HFF-Myc (cell line): ENCODE measurements at regions not wholly inside any gene's neighbourhood (a gene's known extent, or its start where the extent isn't known, plus 50 kb on each side); places are given as distances from the start of the nearest gene placed in this dataset.
A peak's percentile ranks its signal among the peaks of the same experiment; 100 is the strongest.

Source experiments
- DNase-seq: peaks from one replicate; pipeline ENCODE4 v3.0.0-alpha.2; 2011; ENCODE audit warnings: low read depth; ENCODE audit errors: extremely low read depth
- H3K4me3 ChIP-seq: replicated peaks from 2 replicates; pipeline ENCODE4 v1.5.1; 2011; ENCODE audit warnings: low read depth, mild to moderate bottlenecking, control low read depth, low read length
- CTCF ChIP-seq: IDR thresholded peaks from 2 replicates; pipeline ENCODE4 v1.5.1; 2012; ENCODE audit warnings: mild to moderate bottlenecking, low read depth, low read length, control low read depth; ENCODE audit errors: missing control alignments

DNA sequence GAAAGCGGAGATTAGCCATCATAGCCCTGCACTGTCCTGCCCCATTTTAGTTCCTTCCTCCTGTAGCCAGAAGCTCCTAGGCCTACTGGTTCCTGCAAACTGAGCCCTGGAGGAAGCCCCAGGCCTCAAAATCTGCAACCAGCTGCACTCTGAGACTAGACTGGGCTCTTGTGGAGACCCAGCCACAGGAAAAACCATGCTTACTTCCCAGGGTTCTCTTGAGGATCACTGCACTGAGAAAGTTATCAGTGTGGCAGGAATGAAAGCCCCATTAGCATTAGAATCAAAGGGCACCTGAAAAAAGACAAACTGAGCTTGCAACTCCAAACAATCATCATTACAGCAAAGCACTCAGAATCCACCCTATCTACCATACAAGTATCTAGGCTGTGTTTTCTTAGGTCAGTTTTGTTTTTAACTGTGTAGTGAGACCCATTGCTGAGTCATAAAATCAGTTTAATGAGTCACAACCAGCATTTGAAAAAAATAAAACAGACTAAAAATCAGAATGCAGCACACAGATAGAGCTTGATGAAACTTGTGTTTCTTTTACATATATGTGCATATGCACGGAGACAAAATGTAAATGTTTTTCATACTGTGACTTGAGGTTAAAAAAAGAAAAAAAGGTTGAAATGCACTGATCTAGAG, 91.0 kb downstream of the UNC5CL start:
- no peak for TF ChIP-seq CTCF
- H3K4me3 ChIP-seq: no peak overlapping the region
- DNase-seq: peak; percentile 33

DNA sequence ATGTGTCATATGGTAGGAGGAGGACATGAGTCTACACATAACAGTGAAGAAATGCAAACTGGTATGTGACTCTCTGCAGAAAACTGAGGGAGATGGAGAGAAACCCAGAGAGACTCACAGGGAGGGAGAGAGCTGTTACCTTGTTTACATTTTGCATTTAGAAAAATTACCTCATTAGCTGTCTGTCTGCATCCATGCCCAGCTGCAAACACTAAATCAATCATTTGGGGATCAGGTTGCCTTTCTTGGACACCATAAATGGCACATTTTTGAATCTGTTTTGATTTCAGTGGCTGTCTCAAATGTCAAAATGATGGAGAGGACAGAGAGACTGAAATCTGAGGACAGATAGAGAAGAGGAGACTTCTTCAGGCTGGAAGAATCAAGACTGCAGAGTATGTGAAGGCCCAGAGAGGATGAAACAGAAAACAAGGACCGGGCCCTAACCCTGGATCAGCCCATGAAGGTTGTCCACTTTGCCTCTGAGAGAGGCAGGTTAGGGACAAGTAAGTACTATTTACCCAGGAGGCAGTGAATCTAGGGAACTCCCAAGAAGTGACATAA, 92.2 kb downstream of the UNC5CL start:
- no peak overlapping the region for H3K4me3 ChIP-seq
- DNase-seq: no peak
- TF ChIP-seq CTCF: no peak

GRCh38 chr6:40937491-40937890, 101.5 kb downstream of the UNC5CL start:
- H3K4me3 ChIP-seq: no peak overlapping the region
- DNase-seq: no peak
- no peak for TF ChIP-seq CTCF

- DNase-seq: no peak
- H3K4me3 ChIP-seq: no peak overlapping the region
- no peak for TF ChIP-seq CTCF
Measured at GRCh38 chr6:40936818-40937251, 102.2 kb downstream of the UNC5CL start.

- no peak for DNase-seq
- TF ChIP-seq CTCF: no peak
- no peak overlapping the region for H3K4me3 ChIP-seq
Measured at GRCh38 chr6:40933864-40934263, 105.2 kb downstream of the UNC5CL start.

- no peak overlapping the region for H3K4me3 ChIP-seq
- DNase-seq: no peak
- TF ChIP-seq CTCF: no peak
Measured at GRCh38 chr6:40932953-40933352, 106.1 kb downstream of the UNC5CL start.
